Nephron progenitor cell (in vitro differentiated cells): ENCODE measurements at regions not wholly inside any gene's neighbourhood (a gene's known extent, or its start where the extent isn't known, plus 50 kb on each side); places are given as distances from the start of the nearest gene placed in this dataset.
"Not testable (repeated sequence)": the region's sequence is repeated elsewhere in the genome, so short reads cannot be mapped to it uniquely, and the experiment has no call there.

Experiments used
- DNase-seq: peaks from one replicate; pipeline ENCODE4 v3.0.0; 2021
- H3K27ac Mint-ChIP-seq: 2 replicates; pipeline ENCODE4 v1.8.0; 2021; ENCODE audit warnings: mild to moderate bottlenecking, moderate library complexity, mixed read lengths
- H3K27me3 Mint-ChIP-seq: 2 replicates; pipeline ENCODE4 v1.8.0; 2021; ENCODE audit warnings: mild to moderate bottlenecking, low read depth, mixed read lengths; ENCODE audit not compliant: poor library complexity
- H3K36me3 Mint-ChIP-seq: 2 replicates; pipeline ENCODE4 v1.8.0; 2021; ENCODE audit warnings: low read depth, mixed read lengths
- H3K4me1 Mint-ChIP-seq: 2 replicates; pipeline ENCODE4 v1.8.0; 2021; ENCODE audit warnings: mixed read lengths
- H3K4me3 Mint-ChIP-seq: 2 replicates; pipeline ENCODE4 v1.8.0; 2021; ENCODE audit warnings: mild to moderate bottlenecking, moderate library complexity, mixed read lengths
- H3K9me3 Mint-ChIP-seq: 2 replicates; pipeline ENCODE4 v1.8.0; 2021; ENCODE audit warnings: mild to moderate bottlenecking, moderate library complexity, mixed read lengths
- CTCF ChIP-seq: fragments of 200-600 bp; sonication (generic); IDR thresholded peaks from 2 replicates; pipeline ENCODE4 v1.5.0; 2021; ENCODE audit warnings: antibody characterized with exemption

- TF ChIP-seq CTCF: no peak
- no peak overlapping the region for H3K4me3 Mint-ChIP-seq
- no peak for DNase-seq
- H3K4me1 Mint-ChIP-seq: peaks cover 44% of the 10 kb centered on the region
- H3K36me3 Mint-ChIP-seq: no peaks in the 10 kb centered on the region
- no peaks in the 10 kb centered on the region for H3K9me3 Mint-ChIP-seq
- no peaks in the 10 kb centered on the region for H3K27me3 Mint-ChIP-seq
- H3K27ac Mint-ChIP-seq: no peak overlapping the region
Measured at GRCh38 chr12:28092396-28092795, 97.9 kb upstream of the CCDC91 start.

- no peaks in the 10 kb centered on the region for H3K9me3 Mint-ChIP-seq
- H3K4me1 Mint-ChIP-seq: peaks cover 16% of the 10 kb centered on the region
- TF ChIP-seq CTCF: no peak
- H3K27ac Mint-ChIP-seq: no peak overlapping the region
- DNase-seq: no peak
- no peaks in the 10 kb centered on the region for H3K27me3 Mint-ChIP-seq
- H3K4me3 Mint-ChIP-seq: no peak overlapping the region
- H3K36me3 Mint-ChIP-seq: no peaks in the 10 kb centered on the region
Measured at GRCh38 chr12:28096649-28097048, 93.6 kb upstream of the CCDC91 start.

- Mint-ChIP-seq H3K27ac (no peak overlapping the region), H3K4me3 (no peak overlapping the region), H3K27me3 (no peaks in the 10 kb centered on the region), H3K36me3 (no peaks in the 10 kb centered on the region), H3K9me3 (no peaks in the 10 kb centered on the region), H3K4me1 (peaks cover 10% of the 10 kb centered on the region)
- DNase-seq: no peak
- no peak for TF ChIP-seq CTCF
Measured at GRCh38 chr12:28097221-28097620, 93.0 kb upstream of the CCDC91 start.

GRCh38 chr12:28099245-28099644 is 91.0 kb upstream of the CCDC91 start:
- H3K36me3 Mint-ChIP-seq, DNase-seq, H3K27me3 Mint-ChIP-seq, H3K4me3 Mint-ChIP-seq, H3K9me3 Mint-ChIP-seq, H3K27ac Mint-ChIP-seq: not testable (repeated sequence)
- H3K4me1 Mint-ChIP-seq: peaks cover 10% of the 10 kb centered on the region

- H3K27me3 Mint-ChIP-seq: no peaks in the 10 kb centered on the region
- H3K9me3 Mint-ChIP-seq: no peaks in the 10 kb centered on the region
- no peak for DNase-seq
- no peak overlapping the region for H3K4me3 Mint-ChIP-seq
- TF ChIP-seq CTCF: no peak
- H3K4me1 Mint-ChIP-seq: peaks cover 10% of the 10 kb centered on the region
- no peak overlapping the region for H3K27ac Mint-ChIP-seq
- no peaks in the 10 kb centered on the region for H3K36me3 Mint-ChIP-seq
Measured at GRCh38 chr12:28099871-28100270, 90.4 kb upstream of the CCDC91 start.

GRCh38 chr12:28100717-28101116 is 89.5 kb upstream of the CCDC91 start:
- H3K27me3 Mint-ChIP-seq: no peaks in the 10 kb centered on the region
- DNase-seq: no peak
- no peak for TF ChIP-seq CTCF
- no peaks in the 10 kb centered on the region for H3K36me3 Mint-ChIP-seq
- no peak overlapping the region for H3K27ac Mint-ChIP-seq
- H3K4me3 Mint-ChIP-seq: no peak overlapping the region
- H3K4me1 Mint-ChIP-seq: peaks cover 10% of the 10 kb centered on the region
- H3K9me3 Mint-ChIP-seq: no peaks in the 10 kb centered on the region
